HEK293T (cell line): ENCODE measurements at regions not wholly inside any gene's neighbourhood (a gene's known extent, or its start where the extent isn't known, plus 50 kb on each side); places are given as distances from the start of the nearest gene placed in this dataset.

Experiments
- CTCF ChIA-PET: fragments of 350-600 bp; formaldehyde crosslinking; extraction: SDS; loops from one replicate; lab custom pipeline; 2021; ENCODE audit warnings: antibody characterized with exemption, inconsistent platforms; lab: Yijun Ruan, JAX
- POLR2A ChIA-PET: fragments of 350-600 bp; formaldehyde crosslinking; extraction: SDS; loops from one replicate; lab custom pipeline; 2020; ENCODE audit warnings: antibody characterized with exemption, inconsistent platforms; lab: Yijun Ruan, JAX
- DNase-seq: peaks from one replicate; pipeline ENCODE4 v3.0.0; 2012; ENCODE audit warnings: mixed read lengths; ENCODE audit errors: extremely low spot score
- ARNT ChIP-seq: fragments of 450-650 bp; IDR thresholded peaks from 2 replicates; pipeline ENCODE4 v1.6.1; 2017; ENCODE audit warnings: mild to moderate bottlenecking
- CTBP1 ChIP-seq: fragments of 450-650 bp; IDR thresholded peaks from 2 replicates; pipeline ENCODE4 v1.6.1; 2016; ENCODE audit warnings: borderline replicate concordance
- ELF4 ChIP-seq: fragments of 450-650 bp; IDR thresholded peaks from 2 replicates; pipeline ENCODE4 v1.6.1; 2017; ENCODE audit warnings: antibody characterized with exemption
- FOXA1 ChIP-seq: fragments of 450-650 bp; IDR thresholded peaks from 2 replicates; pipeline ENCODE4 v1.6.1; 2016; ENCODE audit warnings: mild to moderate bottlenecking
- FOXK2 ChIP-seq: fragments of 450-650 bp; IDR thresholded peaks from 2 replicates; pipeline ENCODE4 v1.6.1; 2016; ENCODE audit warnings: mild to moderate bottlenecking
- FOXM1 ChIP-seq: fragments of 450-650 bp; IDR thresholded peaks from 2 replicates; pipeline ENCODE4 v1.6.1; 2017; ENCODE audit warnings: mild to moderate bottlenecking, borderline replicate concordance
- HDGF ChIP-seq: fragments of 450-650 bp; IDR thresholded peaks from 2 replicates; pipeline ENCODE4 v1.6.1; 2017; ENCODE audit warnings: antibody characterized with exemption, borderline replicate concordance
- NFRKB ChIP-seq: fragments of 450-650 bp; IDR thresholded peaks from 2 replicates; pipeline ENCODE4 v1.6.1; 2016; ENCODE audit warnings: mild to moderate bottlenecking, moderate library complexity
- SP1 ChIP-seq: fragments of 450-650 bp; IDR thresholded peaks from 2 replicates; pipeline ENCODE4 v1.6.1; 2017
- SUZ12 ChIP-seq: fragments of 450-650 bp; IDR thresholded peaks from 2 replicates; pipeline ENCODE4 v1.6.1; 2016; ENCODE audit warnings: mild to moderate bottlenecking
- TARDBP ChIP-seq: fragments of 450-650 bp; IDR thresholded peaks from 2 replicates; pipeline ENCODE4 v1.6.1; 2016
- ZNF384 ChIP-seq: fragments of 450-650 bp; IDR thresholded peaks from 2 replicates; pipeline ENCODE4 v1.6.1; 2016
- TF ChIP-seq, protein P1 (sequence below): fragments of 450-650 bp; IDR thresholded peaks from 2 replicates; pipeline ENCODE4 v1.6.1; 2016

DNA sequence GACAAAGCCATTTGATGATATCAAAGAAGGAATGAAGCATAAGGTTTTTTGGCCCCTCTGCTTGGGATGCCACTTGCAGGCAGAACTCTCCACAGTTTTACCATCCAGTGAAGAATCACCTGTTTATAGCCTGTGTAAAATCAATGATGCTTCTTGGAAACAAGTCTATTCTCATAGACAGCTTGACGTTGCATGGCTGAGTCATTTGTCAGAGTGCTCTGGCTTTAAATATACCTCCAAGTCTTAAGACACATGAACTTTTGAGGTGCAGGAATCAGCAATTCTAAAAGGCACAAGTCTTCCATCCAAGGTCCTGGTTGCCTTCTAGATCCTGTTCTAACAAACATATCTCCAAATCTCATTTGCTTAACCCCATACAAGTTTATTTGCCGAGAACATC lies 53.6 kb upstream of the KIRREL3 start:
- DNase-seq = no peak
- ChIA-PET POLR2A (no interaction called here), CTCF (no interaction called here)
- no peak for TF ChIP-seq CTBP1
- TF ChIP-seq FOXM1 = no peak
- no peak for TF ChIP-seq ZNF384
- no peak for TF ChIP-seq FOXK2
- TF ChIP-seq HDGF = no peak
- TF ChIP-seq ELF4 = no peak
- TF ChIP-seq FOXA1 = no peak
- no peak for TF ChIP-seq NFRKB
- no peak for TF ChIP-seq SP1

DNA sequence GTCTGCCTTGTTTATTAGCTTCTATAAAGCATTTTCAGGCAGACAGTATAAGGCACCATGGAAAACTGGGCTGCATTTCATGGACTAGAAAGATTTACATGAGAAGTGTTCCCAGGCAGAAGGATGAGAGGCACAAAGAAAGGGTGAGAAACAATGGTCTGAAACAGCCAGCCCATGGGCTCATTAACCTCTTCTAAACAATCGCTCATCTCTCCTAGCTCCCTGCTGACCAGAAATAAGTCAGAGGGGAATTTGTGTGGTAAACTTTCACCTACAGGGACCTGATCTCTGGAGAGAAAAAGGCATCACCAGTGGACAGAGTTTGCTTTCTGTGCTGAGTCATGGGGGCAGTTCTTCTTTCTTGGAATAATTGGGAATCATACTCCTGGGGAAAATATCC lies 51.8 kb upstream of the KIRREL3 start:
- no peak for DNase-seq
- ChIA-PET POLR2A (no interaction called here), CTCF (no interaction called here)
- TF ChIP-seq ELF4 (no peak), NFRKB (no peak), SUZ12 (no peak), ARNT (no peak), TARDBP (no peak), ZNF384 (no peak), FOXK2 (no peak)
- TF ChIP-seq, protein P1, sequence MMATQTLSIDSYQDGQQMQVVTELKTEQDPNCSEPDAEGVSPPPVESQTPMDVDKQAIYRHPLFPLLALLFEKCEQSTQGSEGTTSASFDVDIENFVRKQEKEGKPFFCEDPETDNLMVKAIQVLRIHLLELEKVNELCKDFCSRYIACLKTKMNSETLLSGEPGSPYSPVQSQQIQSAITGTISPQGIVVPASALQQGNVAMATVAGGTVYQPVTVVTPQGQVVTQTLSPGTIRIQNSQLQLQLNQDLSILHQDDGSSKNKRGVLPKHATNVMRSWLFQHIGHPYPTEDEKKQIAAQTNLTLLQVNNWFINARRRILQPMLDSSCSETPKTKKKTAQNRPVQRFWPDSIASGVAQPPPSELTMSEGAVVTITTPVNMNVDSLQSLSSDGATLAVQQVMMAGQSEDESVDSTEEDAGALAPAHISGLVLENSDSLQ = no peak
